Heart left ventricle (tissue), 13 donors: ENCODE measurements at regions not wholly inside any gene's neighbourhood (a gene's known extent, or its start where the extent isn't known, plus 50 kb on each side); places are given as distances from the start of the nearest gene placed in this dataset.

Experiments
- CTCF ChIP-seq, 12 donors: fragments of 200-600 bp; sonication (generic) in 4 of 12; IDR thresholded peaks; one replicate each; pipeline versions ENCODE4 v1.5.0 to v1.8.0; 2018 to 2022; ENCODE audit warnings: antibody characterized with exemption in 12 of 12, mild to moderate bottlenecking in 5 of 12
- POLR2A ChIP-seq, 2 donors: fragments of 450-650 bp; IDR thresholded peaks; one replicate each; pipeline ENCODE4 v1.6.1; 2017; ENCODE audit warnings: antibody characterized with exemption in 2 of 2, mild to moderate bottlenecking in 2 of 2, moderate library complexity in 2 of 2
- donor health status: ischemic (EF 13 %, LVEDD 7.1; RV severe dilation, severe dysfunction).
- donor health status: DM: no; HTN: yes; CAD: no.
- donor health status: DM: no; HTN: no; CAD: no.
- donor health status: ischemic (EF 25% LVEDD 6.9; RV normal size, moderate dysfunction).
- donor health status: ischemic (EF 25% LVEDD 5.7; RV mildly dilated, moderate dysfunction).
- donor health status: ischemic (EF 35%, LVEDD 5.7; RV mildly dilated, moderate dysfunction).
- donor health status: nonischemic (EF 11% LVEDD 7.7; RV severe dilation, severe dysfunction).
- donor health status: DM: yes; HTN: yes; CAD: no.
- donor health status: PGD.
- donor health status: ischemic (EF 29% LVEDD 5.4; RV normal size, mild dysfunction).
- donor health status: nonischemic (EF 23%, LVEDD 6.1; RV moderate dilation, normal function).

- TF ChIP-seq CTCF (IDR thresholded peaks at IDR 0.05), result no peak
- TF ChIP-seq POLR2A (IDR thresholded peaks at IDR 0.05), result no peak
Observed at GRCh38 chr7:130877991-130878305, 143.9 kb upstream of the KLF14 start.
